HepG2 (cell line): ENCODE measurements at regions not wholly inside any gene's neighbourhood (a gene's known extent, or its start where the extent isn't known, plus 50 kb on each side); places are given as distances from the start of the nearest gene placed in this dataset.
A peak's percentile ranks its signal among the peaks of the same experiment; 100 is the strongest.

ENCODE experiments used
- ATAC-seq: fragments of 200-7000 bp; cut with Tn5 transposase; 3 replicates; pipeline ENCODE4 v1.9.1; 2020; ENCODE audit warnings: mild to moderate bottlenecking, moderate library complexity
- BruUV-seq: library from RNA; stranded (reverse); fragments of 400-500 nt; replicated peaks from 2 replicates; lab custom pipeline; 2021; lab: Mats Ljungman, UMichigan
- CTCF ChIA-PET: fragments of 300-600 bp; formaldehyde crosslinking; extraction: SDS; loops from one replicate; lab custom pipeline; 2021; ENCODE audit warnings: low total read pairs, inconsistent platforms, low intra/inter-chr PET ratio; lab: Yijun Ruan, JAX
- POLR2A ChIA-PET: fragments of 350-600 bp; sonication (Branson Sonifier 250); formaldehyde crosslinking; loops from one replicate; lab custom pipeline; 2020; ENCODE audit warnings: antibody characterized with exemption, inconsistent platforms; lab: Yijun Ruan, JAX
- DNase-seq: peaks from one replicate; pipeline ENCODE4 v3.0.0-alpha.2; 2015; ENCODE audit warnings: low spot score
- FAIRE-seq: peaks from 3 replicates; lab custom pipeline; 2011; peaks lifted over from hg19 to GRCh38; lab: Jason Lieb, UNC
- H2AFZ ChIP-seq: one replicate; pipeline ENCODE4 v1.6.1; 2011; ENCODE audit warnings: low read length, inconsistent platforms
- H3K27ac ChIP-seq: fragments of 300-600 bp; 3 replicates; pipeline ENCODE4 v1.8.0; 2011; ENCODE audit warnings: mixed run types, mild to moderate bottlenecking, mixed read lengths, low read length, inconsistent platforms; ENCODE audit not compliant: insufficient read depth; ENCODE audit errors: extremely low read length
- H3K27me3 ChIP-seq, 2 experiments: fragments of 200-600 bp in 1 of 2; 2 replicates in 1 of 2; 3 replicates in 1 of 2; pipeline versions ENCODE4 v1.6.0 to v1.8.0; 2011; ENCODE audit warnings: low read length in 2 of 2, mild to moderate bottlenecking in 2 of 2, moderate library complexity in 2 of 2, inconsistent platforms in 1 of 2; ENCODE audit not compliant: insufficient read depth in 2 of 2, control insufficient read depth in 1 of 2
- H3K36me3 ChIP-seq, 2 experiments: fragments of 200-600 bp in 1 of 2; replicated peaks in 1 of 2; 2 replicates in 1 of 2; 3 replicates in 1 of 2; pipeline versions ENCODE4 v1.5.1 to v1.8.0; 2011; ENCODE audit warnings: low read length in 2 of 2, inconsistent platforms in 1 of 2; ENCODE audit not compliant: insufficient read depth in 2 of 2, control insufficient read depth in 1 of 2
- H3K4me1 ChIP-seq: 2 replicates; pipeline ENCODE4 v1.5.1; 2012; ENCODE audit warnings: low read length, inconsistent platforms; ENCODE audit not compliant: insufficient read depth
- H3K4me2 ChIP-seq: 2 replicates; pipeline ENCODE4 v1.6.0; 2011; ENCODE audit warnings: low read depth, low read length, inconsistent platforms
- H3K4me3 ChIP-seq, 3 experiments: fragments of 200-600 bp in 1 of 3; sonication (generic), shearing (Covaris generic) in 1 of 3; replicated peaks in 1 of 3; 2 replicates each; pipeline ENCODE4 v1.5.1; 2011 to 2016; ENCODE audit warnings: low read length in 3 of 3, inconsistent platforms in 2 of 3, low read depth in 2 of 3, mild to moderate bottlenecking in 2 of 3, control low read depth in 1 of 3, mixed read lengths in 1 of 3; ENCODE audit not compliant: insufficient read depth in 1 of 3
- H3K79me2 ChIP-seq: one replicate; pipeline ENCODE4 v1.6.1; 2011; ENCODE audit warnings: low read length, inconsistent platforms; ENCODE audit not compliant: insufficient read depth
- H3K9ac ChIP-seq: 2 replicates; pipeline ENCODE4 v1.6.0; 2011; ENCODE audit warnings: mild to moderate bottlenecking, low read depth, low read length, inconsistent platforms; ENCODE audit not compliant: insufficient read depth
- H3K9me3 ChIP-seq: 2 replicates; pipeline ENCODE4 v1.5.1; 2012; ENCODE audit warnings: mild to moderate bottlenecking, low read length
- H4K20me1 ChIP-seq: 2 replicates; pipeline ENCODE4 v1.6.0; 2011; ENCODE audit warnings: inconsistent platforms, mild to moderate bottlenecking, low read length, moderate library complexity; ENCODE audit not compliant: insufficient read depth
- ISL2 ChIP-seq: sonication (generic); formaldehyde crosslinking; IDR thresholded peaks from 2 replicates; pipeline ENCODE4 v1.5.0; 2020; ENCODE audit warnings: missing genetic modification reagents
- KDM2A ChIP-seq: sonication (generic); formaldehyde crosslinking; IDR thresholded peaks from 2 replicates; pipeline ENCODE4 v1.4.0; 2020; ENCODE audit warnings: low read depth, missing genetic modification reagents, borderline replicate concordance
- RELA ChIP-seq: sonication (generic); formaldehyde crosslinking; IDR thresholded peaks from 2 replicates; pipeline ENCODE4 v1.4.0; 2020; ENCODE audit warnings: missing genetic modification reagents
- RFXAP ChIP-seq: sonication (generic); formaldehyde crosslinking; IDR thresholded peaks from 2 replicates; pipeline ENCODE4 v1.4.0; 2020; ENCODE audit warnings: missing genetic modification reagents, borderline replicate concordance
- SP1 ChIP-seq, 2 experiments: fragments of 450-650 bp in 1 of 2; sonication (generic) in 1 of 2; formaldehyde crosslinking in 1 of 2; IDR thresholded peaks; 2 replicates each; pipeline versions ENCODE4 v1.4.0 to v1.6.1; 2016 to 2020; ENCODE audit warnings: missing genetic modification reagents in 1 of 2
- ZBTB38 ChIP-seq: sonication (generic); formaldehyde crosslinking; IDR thresholded peaks from 2 replicates; pipeline ENCODE4 v1.5.1; 2020; ENCODE audit warnings: mild to moderate bottlenecking, missing genetic modification reagents
- ZNF10 ChIP-seq: sonication (generic); formaldehyde crosslinking; IDR thresholded peaks from 2 replicates; pipeline ENCODE4 v1.4.0; 2020; ENCODE audit warnings: mild to moderate bottlenecking, low read depth, missing genetic modification reagents, borderline replicate concordance
- ZNF589 ChIP-seq: sonication (generic); formaldehyde crosslinking; conservative IDR thresholded peaks from 2 replicates; pipeline ENCODE4 v1.8.0; 2022; ENCODE audit warnings: mild to moderate bottlenecking, moderate library complexity, missing genetic modification reagents
- WGBS: methylation state at CpG from one replicate; pipeline ENCODE4 v1.1.6; 2017; ENCODE audit warnings: low lambda C conversion rate; 5-methylcytosine and 5-hydroxymethylcytosine counted together
- in situ Hi-C: cut with HindIII; loops from 2 replicates; pipeline ENCODE4 v1.10.0; 2017; ENCODE audit warnings: low pct_unique_long_range_greater_than_20kb; ENCODE audit not compliant: extremely low pct_ligation_motif_present
- intact Hi-C: fragments of 100-400 bp; cut with micrococcal nuclease; formaldehyde crosslinking; loops from one replicate; pipeline ENCODE4 v1.10.0; 2022; ENCODE audit not compliant: unreplicated experiment
- TF ChIP-seq, protein P1 (sequence below): IDR thresholded peaks from 2 replicates; pipeline ENCODE4 v1.6.1; 2016; ENCODE audit warnings: missing compliant biosample characterization, missing genetic modification reagents, borderline replicate concordance
- TF ChIP-seq, protein P2 (sequence below): sonication (generic); formaldehyde crosslinking; IDR thresholded peaks from 2 replicates; pipeline ENCODE4 v1.4.0; 2020; ENCODE audit warnings: mild to moderate bottlenecking, missing genetic modification reagents
- TF ChIP-seq, protein P3 (sequence below): sonication (generic); formaldehyde crosslinking; IDR thresholded peaks from 2 replicates; pipeline ENCODE4 v1.5.1; 2020; ENCODE audit warnings: missing genetic modification reagents, mild to moderate bottlenecking, borderline replicate concordance

DNA sequence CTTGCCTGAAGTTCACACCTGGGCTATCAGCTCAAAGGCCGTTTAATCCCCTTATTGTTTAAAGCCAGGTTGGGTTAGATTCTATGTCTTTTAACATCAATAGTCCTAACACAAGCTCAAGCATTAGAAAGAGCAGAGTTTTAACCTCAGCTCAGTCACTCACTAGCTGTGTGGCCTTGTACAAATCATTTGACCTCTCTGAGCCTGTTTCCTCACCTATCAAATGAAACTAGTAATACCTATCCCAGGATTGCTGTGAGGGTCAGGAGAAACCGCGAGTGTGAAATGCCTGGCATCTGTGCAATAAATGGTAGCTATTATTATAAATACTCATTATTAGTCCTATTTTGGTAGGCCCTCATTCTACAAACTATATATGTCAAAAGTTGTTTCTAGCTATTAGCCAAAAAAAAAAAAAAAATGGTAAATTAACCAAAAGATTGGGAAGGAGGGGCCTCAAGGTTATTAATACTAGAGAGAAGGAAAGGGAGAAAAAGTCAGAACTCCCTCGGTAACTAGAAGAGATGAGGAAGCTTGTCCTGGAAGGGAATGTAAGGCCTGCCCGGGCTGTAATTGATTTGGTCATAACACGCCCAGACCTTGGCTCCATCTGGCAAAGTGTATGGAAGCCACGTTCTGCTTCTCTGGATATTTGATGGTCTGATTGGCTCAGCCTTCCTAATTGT is 510.5 kb upstream of the PROK2 start:
- POLR2A ChIA-PET = no interaction called here
- in situ Hi-C loops = no loop called here

DNA sequence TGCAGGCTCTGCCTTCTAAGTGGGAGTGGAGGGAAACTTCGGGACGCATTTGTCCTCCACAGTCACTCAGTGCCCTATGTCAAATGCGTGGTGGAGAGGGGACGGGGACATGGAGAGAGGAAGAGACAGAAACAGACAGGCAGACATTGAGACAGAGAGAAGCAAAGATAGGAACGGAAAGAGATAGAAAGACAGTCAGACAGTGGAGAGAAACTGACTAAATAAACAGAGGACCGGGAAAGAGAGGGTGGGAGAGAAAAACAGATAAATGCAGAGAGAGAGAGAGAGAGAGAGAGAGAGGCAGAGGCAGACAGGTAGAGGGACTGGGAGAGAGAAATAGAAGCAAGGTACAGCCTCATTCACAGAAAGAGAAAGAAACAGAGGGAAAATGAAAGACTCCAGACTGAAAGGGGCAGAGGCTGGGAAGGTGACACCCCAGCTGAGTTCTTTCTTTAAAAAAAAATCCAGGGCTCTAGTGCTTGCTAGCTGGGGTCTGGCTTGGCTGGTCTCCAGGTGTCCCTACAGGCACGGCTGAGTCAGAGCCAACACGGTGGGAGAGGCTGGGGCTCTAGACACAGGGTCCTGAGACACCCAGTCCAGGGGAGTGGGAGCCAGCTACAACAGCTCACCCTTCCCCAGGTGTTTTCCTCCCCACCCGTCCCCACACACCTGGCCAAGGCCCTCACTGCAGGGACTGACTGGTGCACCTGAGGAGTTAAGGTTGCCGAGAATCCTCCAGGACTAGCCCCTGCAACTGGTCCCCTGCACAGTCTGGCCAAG is 506.1 kb upstream of the PROK2 start:
- CTCF ChIA-PET = no interaction called here
- ATAC-seq = peak; percentile 45; the same call in 2 of the 3 replicates
- TF ChIP-seq ZNF10 (CRISPR knock-in tag) (no peak), ISL2 (CRISPR knock-in tag) (no peak), SP1 (IDR thresholded peaks at IDR 0.05) (no peak), SP1 (CRISPR knock-in tag; IDR thresholded peaks at IDR 0.05) (no peak), ZBTB38 (CRISPR knock-in tag) (no peak)
- TF ChIP-seq, protein P1, sequence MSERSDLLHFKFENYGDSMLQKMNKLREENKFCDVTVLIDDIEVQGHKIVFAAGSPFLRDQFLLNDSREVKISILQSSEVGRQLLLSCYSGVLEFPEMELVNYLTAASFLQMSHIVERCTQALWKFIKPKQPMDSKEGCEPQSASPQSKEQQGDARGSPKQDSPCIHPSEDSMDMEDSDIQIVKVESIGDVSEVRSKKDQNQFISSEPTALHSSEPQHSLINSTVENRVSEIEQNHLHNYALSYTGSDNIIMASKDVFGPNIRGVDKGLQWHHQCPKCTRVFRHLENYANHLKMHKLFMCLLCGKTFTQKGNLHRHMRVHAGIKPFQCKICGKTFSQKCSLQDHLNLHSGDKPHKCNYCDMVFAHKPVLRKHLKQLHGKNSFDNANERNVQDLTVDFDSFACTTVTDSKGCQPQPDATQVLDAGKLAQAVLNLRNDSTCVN = no peak
- TF ChIP-seq, protein P2, sequence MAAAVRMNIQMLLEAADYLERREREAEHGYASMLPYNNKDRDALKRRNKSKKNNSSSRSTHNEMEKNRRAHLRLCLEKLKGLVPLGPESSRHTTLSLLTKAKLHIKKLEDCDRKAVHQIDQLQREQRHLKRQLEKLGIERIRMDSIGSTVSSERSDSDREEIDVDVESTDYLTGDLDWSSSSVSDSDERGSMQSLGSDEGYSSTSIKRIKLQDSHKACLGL (CRISPR knock-in tag) = no peak
- POLR2A ChIA-PET = interaction anchor here (0.7 kb wide), 1 partner anchor 139 kb away, joined by 3 read pairs; no protein-coding TSS in a partner anchor
- DNase-seq = no peak
- Histone ChIP-seq H3K9ac (no peak overlapping the region), H3K27me3 (peaks cover 1 to 33% of the 10 kb centered on the region in 2 experiments; a peak in 4 of 5 replicates), H3K4me2 (no peak overlapping the region), H3K36me3 (no peaks in the 10 kb centered on the region), H3K4me3 (no peak overlapping the region), H3K4me1 (no peaks in the 10 kb centered on the region), H2AFZ (no peak overlapping the region), H3K79me2 (no peaks in the 10 kb centered on the region), H3K27ac (no peak overlapping the region), H4K20me1 (no peaks in the 10 kb centered on the region), H3K9me3 (no peaks in the 10 kb centered on the region)
- WGBS = 4% methylated on average over 6 of the region's 10 CpGs
- no peak for FAIRE-seq
- in situ Hi-C loops = no loop called here
- no TSS peak for BruUV-seq
- intact Hi-C loops = no loop called here

More for the DNA sequence above, 510.5 kb upstream of the PROK2 start:
- WGBS = 25% methylated on average over 7 of the region's 7 CpGs
- ATAC-seq (no peak), FAIRE-seq (no peak), DNase-seq (no peak)
- Histone ChIP-seq H4K20me1 (no peaks in the 10 kb centered on the region), H3K9me3 (no peaks in the 10 kb centered on the region), H3K27ac (no peak overlapping the region), H3K4me1 (no peaks in the 10 kb centered on the region), H2AFZ (no peak overlapping the region), H3K27me3 (peaks cover 1 to 11% of the 10 kb centered on the region in 2 experiments; a peak in 1 of 5 replicates), H3K4me2 (no peak overlapping the region), H3K9ac (no peak overlapping the region), H3K36me3 (no peaks in the 10 kb centered on the region), H3K4me3 (no peak overlapping the region), H3K79me2 (no peaks in the 10 kb centered on the region)
- TF ChIP-seq RELA (CRISPR knock-in tag) (no peak), KDM2A (CRISPR knock-in tag) (no peak), ZNF589 (CRISPR knock-in tag) (no peak), RFXAP (CRISPR knock-in tag) (no peak)
- TF ChIP-seq, protein P3, sequence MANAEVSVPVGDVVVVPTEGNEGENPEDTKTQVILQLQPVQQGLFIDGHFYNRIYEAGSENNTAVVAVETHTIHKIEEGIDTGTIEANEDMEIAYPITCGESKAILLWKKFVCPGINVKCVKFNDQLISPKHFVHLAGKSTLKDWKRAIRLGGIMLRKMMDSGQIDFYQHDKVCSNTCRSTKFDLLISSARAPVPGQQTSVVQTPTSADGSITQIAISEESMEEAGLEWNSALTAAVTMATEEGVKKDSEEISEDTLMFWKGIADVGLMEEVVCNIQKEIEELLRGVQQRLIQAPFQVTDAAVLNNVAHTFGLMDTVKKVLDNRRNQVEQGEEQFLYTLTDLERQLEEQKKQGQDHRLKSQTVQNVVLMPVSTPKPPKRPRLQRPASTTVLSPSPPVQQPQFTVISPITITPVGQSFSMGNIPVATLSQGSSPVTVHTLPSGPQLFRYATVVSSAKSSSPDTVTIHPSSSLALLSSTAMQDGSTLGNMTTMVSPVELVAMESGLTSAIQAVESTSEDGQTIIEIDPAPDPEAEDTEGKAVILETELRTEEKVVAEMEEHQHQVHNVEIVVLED (CRISPR knock-in tag) = no peak
- CTCF ChIA-PET = no interaction called here
- intact Hi-C loops = no loop called here
- BruUV-seq = no TSS peak
